ENCODE measurements at regions not wholly inside any gene's neighbourhood (a gene's known extent, or its start where the extent isn't known, plus 50 kb on each side); places are given as distances from the start of the nearest gene placed in this dataset.

DNA sequence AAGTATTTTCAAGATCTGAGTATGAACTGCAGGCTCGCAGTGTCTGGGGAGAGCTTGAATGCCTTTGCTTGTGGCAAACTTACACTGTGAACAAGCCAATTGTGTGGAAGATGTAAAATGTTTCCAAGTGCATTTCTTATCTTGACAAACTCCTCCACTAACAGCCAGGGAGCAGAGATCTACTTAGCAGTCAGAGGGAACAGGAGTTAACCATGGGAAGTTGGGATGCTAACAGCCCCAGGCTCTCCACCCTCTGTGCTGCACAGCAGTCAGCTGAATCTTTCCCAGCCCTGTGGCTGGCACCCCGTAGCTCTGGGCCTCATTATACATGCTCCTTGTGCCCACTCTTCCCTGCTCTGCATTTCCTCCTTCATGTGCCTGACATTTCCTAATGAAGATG, 450.2 kb downstream of the TSN start:
- 53% methylated on average over 2 of the region's 2 CpGs for WGBS
- H3K27ac ChIP-seq (ENCODE audit: low read depth) = no peak overlapping the region
- no peaks in the 10 kb centered on the region for H3K36me3 ChIP-seq (ENCODE audit: insufficient read depth)
- no peak for DNase-seq (ENCODE audit: extremely low spot score)
- H3K4me1 ChIP-seq (ENCODE audit: insufficient read depth) = no peaks in the 10 kb centered on the region
- H3K4me3 ChIP-seq (ENCODE audit: low read depth, low read length) = no peak overlapping the region

DNA sequence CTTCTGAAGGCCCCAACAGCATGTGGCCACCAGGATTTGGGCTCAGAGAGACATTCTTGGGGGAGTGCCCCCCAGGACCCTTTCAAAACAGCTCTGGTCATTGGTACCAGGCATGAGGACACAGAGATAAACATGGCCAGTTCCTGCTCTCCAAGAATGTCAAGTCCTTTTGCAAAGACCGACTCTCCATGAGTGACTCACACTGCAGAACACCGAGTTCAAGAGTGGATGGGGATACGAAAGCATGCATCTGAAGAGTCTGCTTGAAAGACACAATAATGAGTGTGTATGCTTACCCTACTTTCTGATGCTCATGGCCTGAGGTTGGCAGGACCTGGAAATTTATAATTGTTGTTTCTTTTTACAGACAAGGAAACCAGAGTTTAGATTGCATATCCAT, 450.6 kb downstream of the TSN start:
- Histone ChIP-seq H3K4me1 (ENCODE audit: insufficient read depth) (no peaks in the 10 kb centered on the region), H3K27ac (ENCODE audit: low read depth) (no peak overlapping the region), H3K4me3 (ENCODE audit: low read depth, low read length) (no peak overlapping the region), H3K36me3 (ENCODE audit: insufficient read depth) (no peaks in the 10 kb centered on the region)
- no peak for DNase-seq (ENCODE audit: extremely low spot score)
- WGBS = 80% methylated on average over 3 of the region's 3 CpGs

DNA sequence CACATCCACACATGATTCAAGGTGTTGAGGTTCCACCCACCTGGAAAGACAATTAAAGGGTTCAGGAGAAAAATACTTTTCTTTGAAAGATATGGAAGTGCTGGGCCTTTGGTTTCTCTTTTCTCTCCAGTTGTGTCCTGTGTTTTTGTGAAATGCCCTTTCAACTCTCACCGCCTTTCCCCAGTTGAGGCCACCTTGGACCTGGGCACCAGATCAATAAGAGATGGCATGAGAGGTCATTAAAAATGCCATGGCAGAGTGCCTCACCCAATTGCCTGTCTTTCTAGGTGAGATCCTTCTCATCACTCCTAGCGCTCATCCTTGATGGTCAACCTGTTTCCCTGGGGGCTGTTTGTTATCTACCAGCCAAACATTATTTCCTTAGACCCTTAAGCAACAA, 453.9 kb downstream of the TSN start:
- H3K4me3 ChIP-seq (ENCODE audit: low read depth, low read length) = no peak overlapping the region
- H3K27ac ChIP-seq (ENCODE audit: low read depth) = no peak overlapping the region
- DNase-seq (ENCODE audit: extremely low spot score) = no peak
- no peaks in the 10 kb centered on the region for H3K36me3 ChIP-seq (ENCODE audit: insufficient read depth)
- no peaks in the 10 kb centered on the region for H3K4me1 ChIP-seq (ENCODE audit: insufficient read depth)
- 96% methylated on average over 2 of the region's 2 CpGs for WGBS

DNA sequence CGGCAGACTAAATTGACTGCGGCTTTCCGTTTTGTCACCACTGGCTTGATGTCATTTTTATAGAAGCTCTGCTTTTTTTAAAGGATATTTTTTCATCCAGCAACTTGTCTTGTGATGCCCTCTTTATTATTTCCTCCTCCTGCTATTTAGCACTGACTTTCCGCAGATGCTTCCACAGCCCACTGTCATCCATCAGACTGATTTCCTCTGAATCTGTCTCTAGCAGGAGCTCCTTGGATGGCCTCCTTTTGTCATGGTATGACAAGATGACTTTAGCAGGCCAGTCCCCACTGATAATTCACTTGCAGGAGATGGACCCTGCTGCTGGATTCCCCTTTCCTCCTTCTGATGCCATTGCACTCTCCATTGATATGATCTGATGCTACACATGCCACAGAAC, 454.6 kb downstream of the TSN start:
- no peaks in the 10 kb centered on the region for H3K4me1 ChIP-seq (ENCODE audit: insufficient read depth)
- DNase-seq (ENCODE audit: extremely low spot score) = no peak
- no peak overlapping the region for H3K27ac ChIP-seq (ENCODE audit: low read depth)
- WGBS = 98% methylated on average over 4 of the region's 4 CpGs
- H3K4me3 ChIP-seq (ENCODE audit: low read depth, low read length) = no peak overlapping the region
- no peaks in the 10 kb centered on the region for H3K36me3 ChIP-seq (ENCODE audit: insufficient read depth)

DNA sequence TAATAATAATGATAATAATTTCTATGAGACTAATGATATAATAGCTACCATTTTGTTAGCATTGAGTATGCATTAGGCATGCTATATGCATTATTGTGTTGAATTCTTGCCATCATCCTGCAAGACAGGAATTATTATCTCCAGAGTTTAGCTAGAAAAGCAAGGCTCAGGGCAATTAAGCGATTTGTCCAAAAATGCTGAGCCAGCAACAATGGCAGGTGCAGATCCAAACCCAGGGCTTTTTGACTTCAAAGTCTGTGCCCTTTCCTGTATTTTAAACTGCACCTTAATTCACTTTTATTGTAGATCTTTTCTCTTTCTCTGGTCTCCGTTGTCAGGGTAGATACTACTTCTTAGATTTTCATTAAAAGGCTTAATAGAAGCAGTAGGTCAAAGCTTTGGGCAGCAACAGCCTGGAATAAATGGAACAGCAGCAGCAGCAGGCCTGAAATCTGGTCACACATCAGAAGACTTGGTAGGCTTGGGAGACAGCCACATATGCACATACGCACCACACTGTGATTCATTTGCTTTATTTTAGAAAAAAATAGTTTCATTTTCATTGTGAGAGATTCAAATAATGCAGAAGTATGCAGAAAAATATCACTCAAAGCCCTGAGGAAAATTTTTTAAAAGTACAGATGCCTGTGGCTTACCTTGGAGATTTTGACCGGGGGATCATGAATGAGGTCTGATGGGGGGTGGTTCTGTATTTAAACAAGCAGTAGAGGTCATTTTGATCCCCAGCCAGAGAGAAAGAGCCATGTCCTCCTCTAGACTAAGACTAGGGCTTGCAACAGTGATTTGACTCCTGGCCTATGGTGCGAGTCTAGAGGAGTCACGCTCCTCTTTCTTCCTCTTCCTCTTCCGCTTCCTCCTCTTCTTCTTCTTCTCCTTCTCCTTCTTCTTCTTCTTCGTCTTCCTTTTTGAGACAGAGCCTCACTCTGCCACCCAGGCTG, 455.7 kb downstream of the TSN start:
- no peaks in the 10 kb centered on the region for H3K36me3 ChIP-seq (ENCODE audit: insufficient read depth)
- no peak for DNase-seq (ENCODE audit: extremely low spot score)
- H3K4me1 ChIP-seq (ENCODE audit: insufficient read depth) = no peaks in the 10 kb centered on the region
- 91% methylated on average over 8 of the region's 8 CpGs for WGBS
- no peak overlapping the region for H3K4me3 ChIP-seq (ENCODE audit: low read depth, low read length)
- no peak overlapping the region for H3K27ac ChIP-seq (ENCODE audit: low read depth)

DNA sequence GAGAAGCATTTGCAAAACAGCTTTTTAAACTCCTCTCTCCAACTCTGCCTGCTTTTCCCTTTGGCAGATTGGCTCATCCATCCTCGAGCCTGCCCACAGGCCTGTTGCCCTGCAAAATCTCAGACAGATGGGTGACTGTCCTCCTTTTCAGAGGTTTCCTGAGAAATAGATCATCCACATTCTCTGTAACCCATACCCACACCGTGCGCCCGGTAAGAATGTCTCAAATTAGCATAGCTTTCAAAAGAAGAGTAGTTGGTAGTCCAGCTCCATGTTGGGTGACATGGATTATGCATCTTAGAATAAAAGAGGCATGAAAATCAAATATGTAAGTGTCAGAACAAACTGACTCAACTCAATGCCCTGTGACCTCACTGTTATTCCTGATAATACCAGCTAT, 457.9 kb downstream of the TSN start:
- DNase-seq (ENCODE audit: extremely low spot score) = no peak
- no peak overlapping the region for H3K27ac ChIP-seq (ENCODE audit: low read depth)
- H3K4me3 ChIP-seq (ENCODE audit: low read depth, low read length) = no peak overlapping the region
- WGBS = 89% methylated on average over 4 of the region's 4 CpGs
- no peaks in the 10 kb centered on the region for H3K4me1 ChIP-seq (ENCODE audit: insufficient read depth)
- H3K36me3 ChIP-seq (ENCODE audit: insufficient read depth) = no peaks in the 10 kb centered on the region

DNA sequence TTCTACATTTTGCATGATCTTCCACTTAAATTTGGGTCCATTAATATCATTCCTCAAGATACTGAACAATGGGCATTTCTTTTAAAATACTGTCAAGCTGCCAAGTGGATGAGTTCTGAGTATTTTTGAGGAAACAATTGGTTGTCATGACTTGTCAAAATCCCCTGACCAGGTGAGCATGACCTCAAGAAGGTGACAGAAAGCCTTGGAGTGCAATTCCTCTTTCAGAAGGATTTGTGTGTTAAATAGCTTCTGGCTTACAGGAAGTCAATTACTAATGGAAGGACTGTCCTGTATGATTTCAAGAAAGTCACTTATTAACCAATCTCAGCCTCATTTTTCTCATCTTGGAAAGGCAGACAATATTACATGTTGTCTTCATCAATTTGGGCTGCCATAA, 460.6 kb downstream of the TSN start:
- Histone ChIP-seq H3K4me3 (ENCODE audit: low read depth, low read length) (no peak overlapping the region), H3K27ac (ENCODE audit: low read depth) (no peak overlapping the region), H3K4me1 (ENCODE audit: insufficient read depth) (no peaks in the 10 kb centered on the region), H3K36me3 (ENCODE audit: insufficient read depth) (no peaks in the 10 kb centered on the region)
- DNase-seq (ENCODE audit: extremely low spot score) = no peak

DNA sequence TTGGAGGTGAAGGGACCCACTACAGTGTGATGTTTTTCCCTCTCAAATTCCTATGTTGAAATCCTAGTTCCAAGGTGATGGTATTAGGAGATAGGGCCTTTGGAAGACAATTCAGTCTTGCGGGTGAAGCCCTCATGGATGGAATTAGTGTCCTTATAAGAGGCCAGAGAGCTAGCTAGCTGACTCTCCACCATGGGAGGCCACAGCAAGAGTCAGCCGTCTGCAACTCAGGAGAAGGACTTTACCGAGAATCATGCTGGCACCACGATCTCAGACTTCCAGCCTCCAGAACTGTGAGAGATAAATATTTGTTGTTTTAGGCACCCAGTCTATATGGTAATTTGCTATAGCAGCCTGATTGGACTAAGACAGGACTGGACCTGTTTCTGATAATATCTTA, 461.4 kb downstream of the TSN start:
- WGBS = 85% methylated on average over 4 of the region's 4 CpGs
- Histone ChIP-seq H3K4me3 (ENCODE audit: low read depth, low read length) (no peak overlapping the region), H3K27ac (ENCODE audit: low read depth) (no peak overlapping the region), H3K36me3 (ENCODE audit: insufficient read depth) (no peaks in the 10 kb centered on the region), H3K4me1 (ENCODE audit: insufficient read depth) (no peaks in the 10 kb centered on the region)
- no peak for DNase-seq (ENCODE audit: extremely low spot score)

DNA sequence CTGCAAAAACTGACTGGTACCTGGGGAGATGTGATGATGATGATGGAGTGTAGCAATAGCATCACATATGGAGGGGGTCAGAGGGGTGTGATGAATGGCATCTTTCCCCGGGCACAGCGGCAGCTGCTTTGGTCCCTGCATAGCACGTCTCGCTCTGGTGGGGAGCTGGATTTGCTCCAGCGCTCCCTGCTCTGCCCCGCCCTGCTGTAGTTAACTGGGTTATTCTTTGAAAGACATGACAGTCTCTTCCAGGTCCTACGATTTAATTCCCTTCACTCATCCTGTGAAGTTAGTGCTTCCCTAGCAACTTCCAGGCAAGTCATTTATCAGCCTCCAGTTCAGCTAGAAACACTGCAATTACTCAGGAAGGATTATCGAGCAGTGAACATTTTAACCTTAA, 463.1 kb downstream of the TSN start:
- no peak overlapping the region for H3K27ac ChIP-seq (ENCODE audit: low read depth)
- 80% methylated on average over 8 of the region's 8 CpGs for WGBS
- no peaks in the 10 kb centered on the region for H3K36me3 ChIP-seq (ENCODE audit: insufficient read depth)
- H3K4me3 ChIP-seq (ENCODE audit: low read depth, low read length) = no peak overlapping the region
- H3K4me1 ChIP-seq (ENCODE audit: insufficient read depth) = no peaks in the 10 kb centered on the region
- DNase-seq (ENCODE audit: extremely low spot score) = no peak

DNA sequence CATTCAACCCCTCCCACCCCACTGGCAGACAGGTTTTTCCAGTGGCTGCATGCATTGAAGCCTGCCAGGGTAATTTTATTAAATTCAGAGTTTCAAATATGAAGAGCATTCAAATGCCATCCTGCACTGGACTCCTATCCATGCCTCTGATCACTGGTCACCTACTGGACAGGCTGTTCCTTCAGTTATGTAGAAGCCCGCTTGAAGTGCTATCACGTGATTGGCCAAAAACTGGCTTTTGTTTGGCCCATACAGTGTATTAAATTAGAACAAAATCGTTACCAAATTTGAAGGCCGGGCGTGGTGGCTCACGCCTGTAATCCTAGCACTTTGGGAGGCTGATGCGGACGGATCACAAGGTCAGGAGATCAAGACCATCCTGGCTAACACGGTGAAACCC, 464.1 kb downstream of the TSN start:
- no peak overlapping the region for H3K27ac ChIP-seq (ENCODE audit: low read depth)
- no peak for DNase-seq (ENCODE audit: extremely low spot score)
- no peaks in the 10 kb centered on the region for H3K36me3 ChIP-seq (ENCODE audit: insufficient read depth)
- H3K4me3 ChIP-seq (ENCODE audit: low read depth, low read length) = no peak overlapping the region
- H3K4me1 ChIP-seq (ENCODE audit: insufficient read depth) = no peaks in the 10 kb centered on the region
- 97% methylated on average over 9 of the region's 9 CpGs for WGBS

DNA sequence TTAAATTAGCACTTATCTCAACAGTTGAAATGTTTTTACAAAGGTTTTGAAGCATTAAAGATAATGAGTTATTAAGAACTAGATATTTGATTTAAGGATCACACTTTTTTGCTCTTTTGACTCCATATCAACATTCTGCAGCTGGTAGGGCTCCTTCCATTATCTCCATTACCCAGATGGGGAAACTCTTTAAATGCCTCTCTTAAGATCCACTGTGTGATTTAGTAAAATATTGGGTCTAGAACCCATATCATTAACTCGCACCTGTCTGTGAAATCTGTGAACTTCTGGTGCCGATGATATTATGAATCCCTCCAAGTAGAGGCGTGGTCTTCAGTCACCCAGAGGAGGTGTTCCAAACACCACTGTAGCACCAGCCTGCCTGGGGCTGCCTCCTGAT, 466.2 kb downstream of the TSN start:
- no peak for DNase-seq (ENCODE audit: extremely low spot score)
- H3K27ac ChIP-seq (ENCODE audit: low read depth) = no peak overlapping the region
- 94% methylated on average over 3 of the region's 3 CpGs for WGBS
- no peak overlapping the region for H3K4me3 ChIP-seq (ENCODE audit: low read depth, low read length)
- no peaks in the 10 kb centered on the region for H3K4me1 ChIP-seq (ENCODE audit: insufficient read depth)
- no peaks in the 10 kb centered on the region for H3K36me3 ChIP-seq (ENCODE audit: insufficient read depth)

DNA sequence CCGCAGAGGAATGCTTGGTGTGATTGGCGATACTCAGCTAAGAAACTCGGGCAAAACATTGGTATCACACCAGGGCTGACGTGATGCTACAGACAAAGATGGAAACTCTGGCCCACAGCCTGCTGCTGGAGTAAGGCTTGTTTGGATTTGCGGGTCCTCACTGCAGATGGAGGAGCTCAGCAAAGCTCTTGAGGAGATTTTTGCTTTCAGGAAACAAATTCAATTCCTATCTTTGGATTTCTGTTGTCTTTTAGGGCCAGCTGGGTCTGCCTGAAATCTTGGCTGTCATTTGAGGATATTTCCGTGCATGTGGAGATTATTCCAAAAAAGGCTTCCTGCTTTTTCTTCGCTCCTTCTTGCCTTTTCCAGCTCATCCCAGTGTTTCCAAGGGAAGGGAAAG, 475.8 kb downstream of the TSN start:
- no peak overlapping the region for H3K27ac ChIP-seq (ENCODE audit: low read depth)
- 69% methylated on average over 7 of the region's 7 CpGs for WGBS
- H3K4me3 ChIP-seq (ENCODE audit: low read depth, low read length) = no peak overlapping the region
- DNase-seq (ENCODE audit: extremely low spot score) = no peak
- H3K4me1 ChIP-seq (ENCODE audit: insufficient read depth) = no peaks in the 10 kb centered on the region
- no peaks in the 10 kb centered on the region for H3K36me3 ChIP-seq (ENCODE audit: insufficient read depth)

DNA sequence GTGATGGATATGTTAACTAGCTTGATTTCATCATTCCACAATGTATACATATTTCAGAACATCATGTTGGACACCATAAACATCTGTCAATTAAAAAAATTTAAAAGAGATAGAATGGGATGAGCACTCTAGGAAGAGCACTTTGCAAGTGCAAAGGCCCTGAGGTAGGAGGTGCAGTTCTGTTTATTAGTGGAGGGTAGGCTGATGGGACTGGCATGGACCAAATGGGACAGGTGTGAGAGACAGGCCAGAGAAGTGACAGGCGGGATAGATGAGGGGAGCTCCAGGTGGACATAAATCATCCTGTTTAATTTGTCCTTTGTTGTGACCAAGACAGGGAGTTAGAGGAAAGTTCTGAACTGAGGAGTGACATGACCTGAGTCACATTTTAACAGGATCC, 477.9 kb downstream of the TSN start:
- no peak for DNase-seq (ENCODE audit: extremely low spot score)
- H3K27ac ChIP-seq (ENCODE audit: low read depth) = no peak overlapping the region
- H3K4me3 ChIP-seq (ENCODE audit: low read depth, low read length) = no peak overlapping the region
- 90% methylated on average over 1 of the region's 1 CpG for WGBS
- H3K4me1 ChIP-seq (ENCODE audit: insufficient read depth) = no peaks in the 10 kb centered on the region
- H3K36me3 ChIP-seq (ENCODE audit: insufficient read depth) = no peaks in the 10 kb centered on the region

DNA sequence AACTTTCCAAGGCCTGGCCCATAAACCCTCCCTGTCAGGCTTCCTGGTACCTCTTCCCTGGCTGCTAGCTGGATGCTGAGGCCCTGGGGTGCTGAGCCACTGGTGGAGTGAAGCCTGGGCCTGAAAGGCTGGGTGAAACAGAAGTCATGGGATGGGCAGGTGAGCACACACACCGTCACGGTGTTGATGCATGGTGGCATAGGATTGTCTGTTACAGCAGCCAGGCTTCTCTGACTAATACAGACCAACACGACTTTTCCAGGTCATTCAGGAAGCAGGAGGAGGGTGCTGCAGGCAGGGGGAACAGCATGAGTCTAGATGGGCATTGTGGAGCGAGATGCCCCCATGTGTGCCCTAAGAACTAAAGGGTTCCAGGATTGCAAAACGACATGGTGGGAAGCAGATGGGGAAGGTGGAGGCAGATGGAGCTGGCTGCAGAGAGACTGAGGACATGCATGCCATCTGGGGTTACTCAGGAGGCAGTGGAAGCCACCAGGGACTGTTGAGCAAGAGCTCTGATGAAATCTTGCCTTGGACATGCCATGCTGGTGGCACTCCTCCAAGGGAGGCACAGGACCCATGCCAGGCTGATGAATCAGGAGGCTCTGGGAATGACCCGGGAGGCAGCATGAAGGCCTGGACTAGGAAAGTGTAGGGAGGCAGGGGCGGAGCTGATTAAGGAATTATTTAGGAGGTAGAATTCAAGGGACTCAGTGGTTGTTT, 480.9 kb downstream of the TSN start:
- WGBS = 88% methylated on average over 7 of the region's 7 CpGs
- no peaks in the 10 kb centered on the region for H3K36me3 ChIP-seq (ENCODE audit: insufficient read depth)
- H3K27ac ChIP-seq (ENCODE audit: low read depth) = no peak overlapping the region
- DNase-seq (ENCODE audit: extremely low spot score) = no peak
- no peaks in the 10 kb centered on the region for H3K4me1 ChIP-seq (ENCODE audit: insufficient read depth)
- H3K4me3 ChIP-seq (ENCODE audit: low read depth, low read length) = no peak overlapping the region

All from urinary bladder (tissue), 3 donors.